GM21381 (cell line): ENCODE measurements at regions not wholly inside any gene's neighbourhood (a gene's known extent, or its start where the extent isn't known, plus 50 kb on each side); places are given as distances from the start of the nearest gene placed in this dataset.

Source experiments
- ATAC-seq: cut with Tn5 transposase; IDR thresholded peaks from one replicate; pipeline ENCODE4 v1.9.1; 2021; ENCODE audit warnings: mild to moderate bottlenecking, moderate library complexity; ENCODE audit not compliant: unreplicated experiment

DNA sequence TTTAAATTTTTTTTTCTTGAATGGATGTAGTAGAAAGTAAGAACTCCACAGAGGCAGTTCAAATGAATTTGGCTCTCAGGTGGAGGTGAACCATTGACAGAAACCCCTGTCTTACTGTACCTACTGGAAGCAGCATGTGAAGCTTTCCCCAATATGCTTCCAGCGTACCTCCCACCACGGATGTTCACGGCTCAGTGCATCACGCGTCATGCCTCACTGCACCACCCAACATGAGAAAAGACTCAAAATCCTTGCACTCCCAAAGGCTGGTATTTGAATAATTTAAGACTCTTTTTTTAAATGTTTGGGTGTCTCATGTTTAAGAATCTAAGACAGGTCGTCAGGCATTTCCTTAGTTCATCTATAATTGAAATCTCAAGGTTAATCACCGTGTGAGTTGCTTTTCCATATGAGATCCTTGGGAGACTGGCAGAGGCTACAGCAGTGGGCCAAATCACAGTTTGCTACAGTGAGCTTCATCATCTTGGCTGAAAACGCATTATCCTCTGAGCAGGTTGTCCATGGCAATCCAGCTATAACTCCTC, 846.4 kb downstream of the DCDC2C start:
- ATAC-seq: no peak

DNA sequence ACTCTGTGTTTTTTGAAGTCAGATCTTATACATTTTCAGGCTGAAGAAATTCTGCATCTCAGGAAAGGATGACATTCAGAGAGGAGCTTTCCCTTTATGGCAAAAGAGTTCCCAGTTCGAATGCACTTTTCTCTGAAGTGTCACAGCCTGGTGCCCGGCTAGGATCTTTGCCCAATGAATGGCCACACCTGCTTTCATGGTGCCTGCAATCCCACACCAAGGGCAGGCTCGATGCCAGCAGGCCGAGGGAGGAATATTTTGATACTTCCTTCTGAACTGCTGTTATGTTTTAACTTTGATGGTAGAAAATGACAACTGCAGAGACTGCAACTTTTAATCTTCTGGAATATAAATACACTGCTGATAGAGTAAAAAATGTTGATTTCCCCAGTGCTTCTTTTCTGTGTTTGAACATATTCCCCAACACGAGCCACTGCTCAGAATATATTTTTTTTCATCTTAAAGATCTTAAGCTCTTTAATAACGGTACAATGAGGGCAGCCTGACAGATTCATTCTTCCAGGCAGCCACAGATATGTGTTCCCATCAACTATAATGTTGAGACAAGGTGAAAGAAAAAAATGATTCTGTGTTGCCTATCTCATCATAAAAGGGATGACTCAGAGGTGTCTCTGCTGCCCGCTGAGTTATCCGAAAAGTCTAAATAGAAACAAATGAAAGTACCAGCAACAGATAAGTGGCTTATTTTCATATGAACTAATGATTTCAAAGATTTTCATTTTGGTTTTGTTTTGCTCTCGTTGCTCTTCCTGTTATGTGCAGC, 848.5 kb downstream of the DCDC2C start:
- no peak for ATAC-seq

- ATAC-seq: no peak
These were observed 849.9 kb downstream of the DCDC2C start for GRCh38 chr2:4553241-4553640.

- ATAC-seq: no peak
These were observed 852.9 kb downstream of the DCDC2C start for GRCh38 chr2:4556135-4556896.

- ATAC-seq: no peak
These were observed 857.8 kb downstream of the DCDC2C start for GRCh38 chr2:4561196-4561595.

GRCh38 chr2:4576075-4576474, 872.7 kb downstream of the DCDC2C start:
- ATAC-seq: no peak

- no peak for ATAC-seq
These were observed 876.6 kb downstream of the DCDC2C start for GRCh38 chr2:4579977-4580376.

- ATAC-seq: no peak
These were observed 881.8 kb downstream of the DCDC2C start for GRCh38 chr2:4585057-4585635.

GRCh38 chr2:4588606-4589005, 885.2 kb downstream of the DCDC2C start:
- no peak for ATAC-seq

GRCh38 chr2:4591261-4591660, 887.9 kb downstream of the DCDC2C start:
- no peak for ATAC-seq

DNA sequence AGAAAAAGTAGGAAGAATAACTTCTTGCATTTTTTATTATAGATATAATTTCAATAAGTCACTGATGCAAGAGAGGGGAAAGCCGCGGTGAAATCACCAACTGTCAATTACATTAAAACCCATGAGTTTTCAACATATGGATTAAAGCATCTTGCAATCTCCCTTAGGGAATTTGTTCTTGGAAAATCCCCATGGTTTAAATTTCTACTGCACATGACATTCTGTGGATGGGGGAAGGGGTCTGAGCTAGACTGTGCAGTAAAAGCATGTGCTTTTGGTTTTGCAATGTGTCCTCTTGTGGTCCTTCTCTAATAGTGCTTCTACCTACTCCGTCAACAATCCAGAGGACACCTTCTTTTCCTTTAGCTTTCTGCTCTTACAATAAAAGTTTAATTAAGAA, 894.0 kb downstream of the DCDC2C start:
- no peak for ATAC-seq

- ATAC-seq: no peak
These were observed 901.4 kb downstream of the DCDC2C start for GRCh38 chr2:4604767-4605166.

DNA sequence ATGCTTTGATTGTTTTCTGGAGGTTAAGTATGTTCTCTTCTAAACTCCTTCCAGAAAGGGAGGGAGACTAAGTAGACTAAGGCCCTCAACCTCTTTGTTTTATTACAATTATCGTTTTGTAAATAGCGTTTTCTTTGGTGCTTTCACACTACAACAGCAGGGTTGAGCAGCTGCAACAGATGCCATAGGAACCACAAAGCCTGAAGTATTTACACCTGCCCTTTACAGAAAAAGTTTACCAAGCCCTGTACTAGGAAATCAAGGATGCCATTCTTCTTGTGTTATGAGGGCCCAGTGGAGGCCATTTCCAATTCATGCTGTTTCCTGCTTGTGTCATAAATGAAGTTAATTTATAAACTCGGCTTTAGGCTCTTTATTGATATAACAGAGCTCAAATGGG, 914.8 kb downstream of the DCDC2C start:
- ATAC-seq: no peak

GRCh38 chr2:4618630-4619228, 915.4 kb downstream of the DCDC2C start:
- ATAC-seq: no peak

GRCh38 chr2:4628998-4629501, 925.7 kb downstream of the DCDC2C start:
- ATAC-seq: no peak

GRCh38 chr2:4635289-4635688, 931.9 kb downstream of the DCDC2C start:
- ATAC-seq: no peak

DNA sequence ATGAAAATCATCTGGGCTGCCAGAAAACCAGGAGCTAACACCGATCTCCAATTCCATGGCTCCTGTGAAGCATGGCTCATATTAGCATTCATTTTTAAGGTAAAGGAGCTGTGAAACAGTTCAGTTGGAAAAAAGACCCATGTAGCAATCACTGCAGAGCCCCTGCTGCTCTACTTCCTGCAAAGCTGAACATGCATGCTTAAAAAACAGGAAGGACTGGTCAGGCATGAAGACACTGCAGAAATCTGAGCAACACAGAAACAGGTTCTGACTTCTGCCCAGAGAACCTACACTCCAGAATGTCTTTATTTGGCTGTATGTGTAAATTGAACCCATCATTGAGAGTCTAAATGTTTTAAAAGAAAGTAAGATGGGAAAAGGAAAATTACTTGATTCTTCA, 950.6 kb downstream of the DCDC2C start:
- no peak for ATAC-seq

GRCh38 chr2:4656326-4656725, 953.0 kb downstream of the DCDC2C start:
- no peak for ATAC-seq

GRCh38 chr2:4662161-4662779, 958.9 kb downstream of the DCDC2C start:
- ATAC-seq: no peak

- ATAC-seq: no peak
These were observed 965.0 kb downstream of the DCDC2C start for GRCh38 chr2:4668381-4668780.

DNA sequence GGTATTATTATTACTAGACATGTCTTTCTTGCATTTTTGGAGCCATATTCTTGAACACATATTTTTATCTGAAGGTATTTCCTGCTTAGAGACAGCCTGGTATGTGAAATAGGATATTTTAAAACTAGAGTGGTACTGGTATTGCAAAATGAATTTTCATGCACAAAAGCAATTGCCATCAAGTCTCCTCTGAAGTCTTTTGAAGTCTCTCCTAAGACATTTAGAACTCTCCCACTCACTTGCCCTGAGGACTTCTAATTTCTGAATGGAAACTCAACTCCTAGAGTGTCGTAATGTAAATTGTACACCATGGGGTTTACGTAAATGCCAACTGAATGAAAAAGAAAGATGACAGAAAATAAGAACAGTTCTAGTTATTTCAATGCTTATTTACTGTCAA, 967.0 kb downstream of the DCDC2C start:
- ATAC-seq: no peak
